WERI-Rb-1 (cell line): ENCODE measurements at regions not wholly inside any gene's neighbourhood (a gene's known extent, or its start where the extent isn't known, plus 50 kb on each side); places are given as distances from the start of the nearest gene placed in this dataset.

Experiments
- DNase-seq: peaks from one replicate; pipeline ENCODE4 v3.0.0-alpha.2; 2020
- H3K27ac ChIP-seq: fragments of 250-450 bp; sonication (Bioruptor Pico); 2 replicates; pipeline ENCODE4 v1.5.1; 2020; ENCODE audit warnings: mild to moderate bottlenecking, moderate library complexity
- H3K27me3 ChIP-seq: fragments of 250-450 bp; sonication (Bioruptor Pico); 2 replicates; pipeline ENCODE4 v1.5.1; 2021; ENCODE audit warnings: mild to moderate bottlenecking, low read depth, moderate library complexity; ENCODE audit not compliant: insufficient read depth, severe bottlenecking
- H3K36me3 ChIP-seq: fragments of 250-450 bp; sonication (Bioruptor Pico); 2 replicates; pipeline ENCODE4 v1.5.1; 2020; ENCODE audit warnings: mild to moderate bottlenecking, moderate library complexity
- H3K4me3 ChIP-seq: 2 replicates; pipeline ENCODE4 v1.5.1; 2011; ENCODE audit warnings: low read depth, mild to moderate bottlenecking, control low read depth, low read length
- H3K9me3 ChIP-seq: fragments of 250-450 bp; sonication (Bioruptor Pico); 2 replicates; pipeline ENCODE4 v1.5.1; 2021; ENCODE audit warnings: mild to moderate bottlenecking, moderate library complexity; ENCODE audit not compliant: severe bottlenecking
- TF ChIP-seq, protein P1 (sequence below): IDR thresholded peaks from 2 replicates; pipeline ENCODE4 v1.5.1; 2011; ENCODE audit warnings: low read depth, mild to moderate bottlenecking, control low read depth, inconsistent platforms, low read length

DNA sequence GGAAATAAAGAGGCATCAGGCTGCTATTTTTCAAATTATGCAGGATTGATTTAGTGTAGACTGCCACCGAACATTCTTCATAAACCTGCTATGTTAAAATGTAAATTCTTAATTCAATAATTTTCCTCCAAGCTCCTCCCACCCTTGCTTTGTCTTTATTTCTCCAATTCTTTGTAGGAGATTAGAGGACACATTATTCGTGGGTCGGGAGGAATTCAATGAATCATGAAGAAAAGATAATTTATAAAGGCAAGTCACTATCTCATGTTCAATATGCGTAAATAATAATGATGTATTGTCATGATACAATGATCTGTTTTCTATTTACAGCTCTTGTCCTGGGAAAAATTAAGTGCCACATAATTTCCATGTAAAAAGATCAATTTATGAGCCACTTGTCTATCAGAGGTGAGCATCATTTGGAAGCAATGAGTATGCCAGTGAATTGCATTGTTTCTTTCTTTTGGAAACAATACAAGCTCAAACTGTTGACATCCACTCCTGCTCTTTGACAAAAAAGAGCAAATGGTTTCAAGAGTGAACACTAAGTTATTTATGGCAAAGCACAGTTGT is 148.0 kb upstream of the MITF start:
- Histone ChIP-seq H3K27me3 (no peaks in the 10 kb centered on the region), H3K9me3 (peaks cover 3% of the 10 kb centered on the region), H3K27ac (no peak overlapping the region), H3K36me3 (no peaks in the 10 kb centered on the region), H3K4me3 (no peak overlapping the region)
- TF ChIP-seq, protein P1, sequence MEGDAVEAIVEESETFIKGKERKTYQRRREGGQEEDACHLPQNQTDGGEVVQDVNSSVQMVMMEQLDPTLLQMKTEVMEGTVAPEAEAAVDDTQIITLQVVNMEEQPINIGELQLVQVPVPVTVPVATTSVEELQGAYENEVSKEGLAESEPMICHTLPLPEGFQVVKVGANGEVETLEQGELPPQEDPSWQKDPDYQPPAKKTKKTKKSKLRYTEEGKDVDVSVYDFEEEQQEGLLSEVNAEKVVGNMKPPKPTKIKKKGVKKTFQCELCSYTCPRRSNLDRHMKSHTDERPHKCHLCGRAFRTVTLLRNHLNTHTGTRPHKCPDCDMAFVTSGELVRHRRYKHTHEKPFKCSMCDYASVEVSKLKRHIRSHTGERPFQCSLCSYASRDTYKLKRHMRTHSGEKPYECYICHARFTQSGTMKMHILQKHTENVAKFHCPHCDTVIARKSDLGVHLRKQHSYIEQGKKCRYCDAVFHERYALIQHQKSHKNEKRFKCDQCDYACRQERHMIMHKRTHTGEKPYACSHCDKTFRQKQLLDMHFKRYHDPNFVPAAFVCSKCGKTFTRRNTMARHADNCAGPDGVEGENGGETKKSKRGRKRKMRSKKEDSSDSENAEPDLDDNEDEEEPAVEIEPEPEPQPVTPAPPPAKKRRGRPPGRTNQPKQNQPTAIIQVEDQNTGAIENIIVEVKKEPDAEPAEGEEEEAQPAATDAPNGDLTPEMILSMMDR = no peak
- DNase-seq = no peak

DNA sequence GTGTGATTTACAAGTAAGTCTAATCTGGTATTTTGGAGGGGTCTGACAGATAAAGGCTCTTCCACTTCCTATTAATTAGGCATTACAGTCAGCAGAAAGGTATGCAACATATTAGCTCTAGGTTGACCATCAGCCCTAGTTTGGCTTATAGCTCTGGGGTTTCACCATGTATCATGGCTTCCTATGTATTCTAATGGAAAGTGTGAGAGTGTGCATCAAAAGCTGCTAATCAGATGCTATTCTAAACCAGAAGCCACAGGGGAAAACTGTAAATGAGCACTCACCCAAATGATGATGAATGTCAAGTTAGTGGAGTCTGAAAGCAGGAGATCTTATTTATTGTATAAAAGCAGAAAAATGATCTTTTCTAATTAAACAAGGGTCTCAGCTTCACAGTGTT is 149.2 kb upstream of the MITF start:
- H3K36me3 ChIP-seq = no peaks in the 10 kb centered on the region
- no peaks in the 10 kb centered on the region for H3K27me3 ChIP-seq
- peaks cover 3% of the 10 kb centered on the region for H3K9me3 ChIP-seq
- no peak overlapping the region for H3K27ac ChIP-seq
- no peak for DNase-seq
- H3K4me3 ChIP-seq = no peak overlapping the region
- TF ChIP-seq, protein P1 = no peak

DNA sequence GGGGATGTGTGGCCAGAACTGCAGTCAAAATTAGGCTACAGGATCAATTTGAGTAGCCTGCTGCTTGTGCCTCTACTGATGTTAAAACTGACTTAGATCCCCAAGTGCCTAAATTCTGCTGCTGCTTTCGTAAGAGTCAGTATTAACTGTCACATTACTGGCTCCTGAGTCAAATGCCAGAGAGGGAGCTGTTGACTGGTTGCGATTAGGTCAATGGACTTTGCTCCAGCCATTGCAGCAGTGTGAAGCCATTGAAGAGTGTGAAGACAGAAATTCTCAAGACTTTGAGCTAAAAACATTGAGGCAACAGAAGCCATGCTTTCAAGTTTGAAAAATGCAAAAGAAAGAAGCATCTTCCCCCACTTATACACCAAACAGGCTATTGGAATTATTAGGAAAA is 151.1 kb upstream of the MITF start:
- H3K36me3 ChIP-seq = no peaks in the 10 kb centered on the region
- no peak overlapping the region for H3K4me3 ChIP-seq
- TF ChIP-seq, protein P1 = no peak
- peaks cover 3% of the 10 kb centered on the region for H3K9me3 ChIP-seq
- no peak overlapping the region for H3K27ac ChIP-seq
- no peaks in the 10 kb centered on the region for H3K27me3 ChIP-seq
- DNase-seq = no peak

DNA sequence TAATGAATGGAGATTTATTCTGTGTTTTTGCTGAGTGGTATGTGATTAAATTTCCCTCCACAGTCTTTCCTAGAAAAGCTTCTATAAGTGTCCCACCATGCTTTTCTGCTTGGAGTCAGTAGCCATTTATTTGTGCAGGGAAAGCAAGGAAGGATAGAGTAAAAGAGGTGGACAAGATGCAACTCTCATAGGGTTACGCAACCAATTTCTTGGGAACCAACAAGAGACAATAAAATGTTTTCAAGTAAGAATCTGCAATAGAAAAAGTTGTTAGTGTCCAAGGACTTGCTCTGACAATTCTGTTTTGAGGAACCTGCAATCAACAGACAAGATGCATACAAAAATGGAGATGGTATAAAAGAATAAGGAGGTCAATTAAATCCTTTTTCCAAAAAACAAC is 153.8 kb upstream of the MITF start:
- no peaks in the 10 kb centered on the region for H3K36me3 ChIP-seq
- no peaks in the 10 kb centered on the region for H3K27me3 ChIP-seq
- TF ChIP-seq, protein P1 = no peak
- H3K9me3 ChIP-seq = peaks cover 3% of the 10 kb centered on the region
- H3K4me3 ChIP-seq = no peak overlapping the region
- no peak overlapping the region for H3K27ac ChIP-seq
- no peak for DNase-seq

DNA sequence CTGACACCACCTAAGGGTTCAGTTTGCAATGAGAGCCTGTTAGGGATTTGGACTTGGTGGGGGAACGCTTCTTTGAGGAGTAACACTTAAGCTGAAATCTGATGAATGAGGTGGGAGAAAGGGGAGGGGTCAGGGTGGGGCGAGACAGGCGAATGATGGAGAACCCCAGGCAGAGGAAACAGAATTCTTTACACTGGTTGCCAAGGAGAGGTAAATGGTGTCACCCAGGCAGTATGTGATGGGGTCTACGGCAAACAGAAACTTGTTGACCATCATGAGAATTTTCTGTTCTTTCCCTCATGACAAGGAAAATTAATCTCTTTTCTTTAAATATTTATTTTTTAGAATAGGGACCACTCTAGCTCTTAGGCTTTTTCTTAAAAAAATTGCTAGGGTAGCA is 157.2 kb upstream of the MITF start:
- DNase-seq = no peak
- H3K4me3 ChIP-seq = no peak overlapping the region
- H3K27me3 ChIP-seq = no peaks in the 10 kb centered on the region
- no peaks in the 10 kb centered on the region for H3K36me3 ChIP-seq
- TF ChIP-seq, protein P1 = no peak
- H3K27ac ChIP-seq = no peak overlapping the region
- peaks cover under 1% of the 10 kb centered on the region for H3K9me3 ChIP-seq
